MV-4-11 (cell line): ENCODE measurements at regions not wholly inside any gene's neighbourhood (a gene's known extent, or its start where the extent isn't known, plus 50 kb on each side); places are given as distances from the start of the nearest gene placed in this dataset.
"Not testable (repeated sequence)": the region's sequence is repeated elsewhere in the genome, so short reads cannot be mapped to it uniquely, and the experiment has no call there.

Source experiments
- DNase-seq: peaks from one replicate; lab custom pipeline; 2025; lab: John Stamatoyannopoulos, UW

- DNase-seq: no peak
Measured at GRCh38 chrX:39676434-39676833, 421.3 kb downstream of the BCOR start.

- DNase-seq: peak; percentile 72
Measured at GRCh38 chrX:39677585-39677977, 420.2 kb downstream of the BCOR start.

DNA sequence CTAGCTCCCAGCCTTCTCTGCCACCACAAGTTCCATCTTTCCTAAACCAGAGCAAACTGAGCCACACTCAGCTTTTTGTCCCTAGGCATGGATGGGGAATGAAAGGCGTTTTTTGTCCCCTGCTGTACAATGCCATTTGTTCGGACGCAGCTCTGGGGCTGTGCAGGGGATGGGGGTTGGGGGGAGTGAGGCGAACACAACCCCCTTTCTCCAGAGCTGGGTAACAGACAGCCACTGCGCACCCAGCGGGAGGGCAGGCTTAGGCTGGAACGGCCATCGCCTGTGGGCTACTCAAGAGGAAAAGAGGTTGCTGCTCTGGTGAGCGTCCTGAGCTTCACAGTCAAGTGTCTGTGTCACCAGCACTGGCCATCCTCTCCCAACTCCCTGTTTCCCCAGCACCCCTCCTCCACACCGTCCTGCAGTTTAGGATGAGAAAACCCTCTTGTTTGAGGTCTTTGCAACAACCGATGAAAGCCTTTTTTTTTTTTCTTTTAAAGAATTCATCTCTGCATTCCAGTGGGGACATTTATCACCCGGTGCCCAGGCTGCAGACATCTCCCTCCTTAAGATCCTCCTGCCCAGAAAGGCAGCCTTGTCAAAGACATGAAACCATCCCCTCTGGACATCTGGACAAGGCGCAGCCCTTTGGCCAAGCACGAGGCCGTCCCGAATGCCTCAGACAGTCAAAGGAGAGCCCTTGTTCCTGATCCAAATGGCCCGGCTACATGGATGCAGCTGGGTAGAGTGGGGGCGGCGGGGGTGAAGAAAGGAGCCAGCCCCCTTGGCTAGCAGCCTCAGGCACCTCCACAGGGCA is 419.6 kb downstream of the BCOR start:
- DNase-seq: no peak

DNA sequence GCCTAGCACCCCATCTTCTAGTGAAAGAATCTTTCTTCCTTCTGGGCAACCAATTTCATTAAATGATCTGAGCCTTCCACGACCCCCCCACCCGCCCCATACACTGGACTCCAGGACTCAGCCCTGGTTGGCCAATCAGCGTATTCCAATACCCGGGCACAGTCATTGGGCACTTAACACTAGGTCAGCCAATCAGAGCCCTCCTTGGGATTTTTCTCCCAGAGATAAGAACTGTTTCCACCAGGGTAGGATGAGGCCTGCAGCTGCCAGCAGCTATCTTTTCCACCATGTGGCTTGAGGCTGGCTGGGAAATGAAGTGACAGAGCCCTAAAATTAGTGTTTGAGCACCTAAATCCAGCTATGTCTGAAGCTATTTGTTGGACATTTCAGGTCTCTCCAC is 418.8 kb downstream of the BCOR start:
- DNase-seq: no peak

GRCh38 chrX:39679497-39680157 is 418.1 kb downstream of the BCOR start:
- DNase-seq: no peak

- DNase-seq: no peak
Measured at GRCh38 chrX:39681885-39682284, 415.9 kb downstream of the BCOR start.

DNA sequence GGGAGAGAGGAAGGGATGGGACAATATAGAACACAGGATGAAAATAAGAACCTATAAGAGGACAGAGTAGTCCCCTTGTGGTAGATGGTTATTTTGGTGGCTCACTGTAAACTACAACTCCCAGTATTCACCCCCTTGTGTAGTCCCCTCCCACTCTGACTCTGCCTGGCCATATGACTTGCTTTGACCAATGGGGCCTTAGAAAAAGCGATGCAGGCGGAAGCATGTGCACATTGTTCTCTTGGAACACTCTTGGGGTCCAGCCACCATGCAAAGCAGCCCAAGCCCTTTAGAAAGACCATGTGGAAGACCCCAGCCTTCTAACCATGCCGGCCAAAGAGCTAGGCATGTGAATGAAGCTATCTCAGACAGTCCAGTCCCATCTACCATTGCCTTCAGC is 415.0 kb downstream of the BCOR start:
- peak; percentile 3 for DNase-seq

GRCh38 chrX:39688219-39688575 is 409.6 kb downstream of the BCOR start:
- DNase-seq: no peak

DNA sequence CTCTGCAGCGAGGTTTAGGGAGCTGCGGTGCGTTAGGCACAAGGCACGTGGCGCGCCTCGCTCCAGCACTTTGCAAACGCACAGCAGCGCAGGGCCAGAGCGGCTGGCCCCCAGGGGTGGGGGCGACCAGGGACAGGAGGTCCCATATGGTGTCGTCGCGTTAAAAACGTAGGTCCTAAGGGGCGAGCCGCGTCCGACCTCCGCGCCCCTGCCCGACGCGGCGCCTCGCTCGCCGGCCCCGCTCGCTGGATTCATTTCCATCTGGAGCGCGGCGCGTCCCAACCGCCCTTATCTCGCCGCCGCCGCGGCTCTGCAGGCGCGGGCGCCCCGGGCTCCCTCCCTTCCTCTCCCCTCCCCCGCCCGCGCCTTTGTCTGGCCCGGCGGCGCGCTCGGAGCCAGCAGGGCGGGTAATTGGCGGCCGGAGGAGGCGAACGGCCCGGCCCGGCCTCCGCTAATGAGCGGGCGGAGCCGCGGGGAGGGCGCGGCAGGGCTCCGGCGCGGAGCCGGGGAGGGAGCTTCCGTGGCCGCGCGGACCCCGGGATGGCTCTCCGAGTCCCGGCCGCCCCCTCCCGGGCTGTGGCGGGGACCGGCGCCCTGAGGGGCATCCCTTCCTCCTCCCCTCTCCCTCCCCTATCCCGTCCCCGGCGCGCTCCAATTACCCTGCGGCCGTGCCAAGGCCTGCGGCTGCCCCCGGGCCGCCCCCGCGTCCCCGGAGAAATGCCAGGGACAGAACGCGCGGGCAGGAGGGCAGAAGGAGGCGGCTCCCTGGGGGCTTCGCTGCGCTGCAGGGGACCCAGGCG is 409.0 kb downstream of the BCOR start:
- no peak for DNase-seq

DNA sequence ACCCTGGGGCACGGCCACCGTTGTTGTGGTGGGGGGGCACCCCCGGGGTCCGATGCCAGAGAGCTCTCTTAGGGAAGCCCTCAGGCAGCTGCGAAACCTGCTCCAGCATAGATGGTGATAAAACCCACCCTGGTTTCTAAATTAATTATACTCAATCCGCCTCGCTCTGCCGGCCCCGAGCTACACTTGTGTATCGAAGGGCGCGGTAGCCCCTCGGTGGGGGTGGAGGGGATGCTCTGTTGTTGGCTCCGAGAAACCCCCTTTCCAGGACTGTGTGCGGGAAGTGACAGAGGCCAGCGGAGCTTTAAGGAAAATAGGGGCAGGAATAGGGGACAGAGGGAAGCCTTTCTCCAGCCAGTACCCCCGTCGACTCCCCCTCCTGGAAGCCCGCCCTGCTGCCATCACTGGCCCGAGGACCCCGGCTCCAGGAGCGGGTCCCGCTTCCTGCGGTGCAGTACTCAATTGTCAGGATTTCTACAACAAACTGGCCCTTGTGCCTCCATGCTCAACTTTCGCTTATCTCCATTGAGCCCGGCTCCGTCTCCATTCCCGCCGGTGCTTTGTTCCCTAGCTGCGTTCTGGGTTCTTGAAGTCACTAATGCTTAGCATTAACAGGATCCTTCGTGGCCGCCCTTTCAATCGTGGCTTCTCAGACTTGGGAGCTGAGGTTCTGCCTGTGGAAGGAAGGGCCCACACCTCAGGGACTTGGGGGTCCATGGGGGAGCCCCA is 408.2 kb downstream of the BCOR start:
- DNase-seq: no peak

DNA sequence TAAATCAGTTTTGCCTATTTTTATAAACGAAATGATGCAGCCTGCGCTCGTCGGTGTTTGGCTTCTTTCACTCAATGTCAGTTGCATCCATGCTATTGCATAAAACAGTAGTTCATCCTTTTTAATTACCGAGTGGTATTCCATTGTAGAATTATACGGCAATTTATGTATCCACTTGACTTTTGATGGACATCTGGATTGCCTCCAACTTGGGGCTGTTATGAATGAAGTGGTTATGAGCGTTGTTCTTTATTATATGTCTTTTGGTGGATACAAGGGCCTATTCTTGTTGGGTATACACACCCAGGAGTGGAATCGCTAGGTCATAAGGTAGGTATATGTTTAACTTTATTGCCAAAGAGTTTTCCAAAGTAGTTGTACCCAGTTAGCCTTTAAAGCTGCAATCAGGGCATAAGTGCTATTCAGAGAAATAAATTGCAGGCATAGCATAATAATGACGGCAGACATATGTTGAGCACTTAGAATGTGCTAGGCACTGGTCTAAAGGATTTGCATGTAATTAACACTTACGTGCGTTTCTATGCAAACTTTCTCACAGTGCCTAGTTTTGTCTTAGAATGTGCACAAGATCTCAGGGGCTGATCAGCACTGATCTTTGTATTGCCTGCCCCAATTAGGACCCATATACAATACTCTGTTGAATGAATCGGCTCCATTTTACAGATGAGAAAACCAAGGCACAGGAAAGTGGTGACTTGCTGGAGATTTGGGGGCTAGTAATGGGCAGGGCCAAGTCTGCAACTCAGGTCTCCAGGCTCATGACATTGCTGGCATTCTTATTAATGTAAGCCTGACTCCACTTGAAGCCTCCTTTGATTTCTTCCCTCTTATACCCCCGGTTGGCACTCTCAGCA is 407.0 kb downstream of the BCOR start:
- no peak for DNase-seq

DNA sequence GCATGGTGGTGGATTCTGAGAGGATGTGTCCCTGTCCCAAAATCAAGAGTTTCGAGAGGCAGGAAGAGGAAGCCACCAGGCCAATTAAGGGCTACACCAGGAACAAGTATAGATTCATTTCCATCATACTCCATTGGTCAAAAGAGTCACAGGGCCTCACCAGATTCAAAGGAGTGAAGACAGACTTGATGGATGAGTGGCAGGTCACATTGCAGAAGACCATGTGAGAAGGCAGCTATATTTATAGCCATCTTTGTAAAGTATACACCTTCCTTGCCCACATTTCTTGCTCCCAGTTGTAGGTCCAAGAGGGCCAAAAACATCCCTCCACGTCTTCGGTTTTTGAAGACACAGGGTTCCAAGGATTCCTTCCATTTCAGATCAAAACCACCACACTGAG is 406.0 kb downstream of the BCOR start:
- DNase-seq: no peak

- DNase-seq: peak; percentile 17
Measured at GRCh38 chrX:39692796-39693195, 405.0 kb downstream of the BCOR start.

DNA sequence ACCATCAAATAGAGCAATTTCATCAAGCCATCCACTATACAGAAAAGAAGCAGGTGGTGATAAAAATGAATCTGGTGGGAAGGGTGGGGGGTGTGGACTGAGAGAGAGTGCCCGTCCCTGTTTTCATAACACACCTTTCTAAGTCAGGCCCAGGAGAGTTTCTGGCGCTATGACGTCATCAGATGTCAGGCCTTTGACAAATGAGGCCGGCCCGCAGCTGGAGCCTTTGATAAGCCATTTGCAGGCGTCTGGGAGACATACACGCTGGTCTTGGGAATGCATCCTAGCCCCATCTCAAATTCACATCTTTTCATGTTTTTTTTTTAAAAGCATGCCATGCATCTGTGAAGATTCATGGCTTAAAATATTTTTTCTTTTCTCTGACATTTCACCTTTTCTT is 404.5 kb downstream of the BCOR start:
- DNase-seq: no peak

GRCh38 chrX:39702636-39703035 is 395.1 kb downstream of the BCOR start:
- not testable (repeated sequence) for DNase-seq

DNA sequence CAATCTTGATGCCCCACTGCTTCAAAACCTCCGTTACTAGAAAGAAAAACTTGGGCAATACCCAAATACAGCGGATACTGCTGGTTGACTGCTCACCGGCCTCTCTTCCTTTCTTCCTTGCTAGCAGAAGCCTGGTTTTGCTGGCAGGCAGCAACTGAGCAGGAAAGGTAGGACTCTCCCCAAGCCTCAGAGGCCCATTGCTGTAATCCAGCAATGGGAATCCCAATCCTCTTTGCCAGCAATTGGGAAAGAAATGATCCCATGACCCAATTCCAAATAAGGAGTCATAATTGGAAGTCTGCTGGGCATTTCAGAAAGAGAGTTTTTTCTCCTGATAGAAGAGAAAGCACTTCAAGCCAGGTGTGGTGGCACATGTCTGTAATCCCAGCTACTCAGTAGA is 394.5 kb downstream of the BCOR start:
- DNase-seq: no peak

DNA sequence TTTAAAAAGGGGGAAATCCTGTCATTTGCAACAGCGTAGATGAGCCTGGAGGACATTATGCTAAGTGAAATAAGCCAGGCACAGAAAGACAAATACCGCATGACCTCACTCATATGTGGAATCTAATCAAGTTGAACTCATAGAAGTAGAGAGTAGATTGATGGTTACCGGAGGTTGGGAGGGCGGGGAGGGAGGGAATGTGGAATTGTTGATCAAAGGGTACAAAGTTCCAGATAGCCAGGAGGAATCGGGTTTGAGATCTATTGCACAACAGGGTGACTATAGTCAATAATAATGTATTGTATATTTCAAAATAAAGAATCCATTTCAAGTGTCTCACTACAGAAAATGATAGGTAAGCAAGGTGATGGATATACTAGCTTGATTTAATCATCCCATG is 393.2 kb downstream of the BCOR start:
- DNase-seq: no peak

GRCh38 chrX:39705290-39705689 is 392.5 kb downstream of the BCOR start:
- DNase-seq: peak; percentile 45

DNA sequence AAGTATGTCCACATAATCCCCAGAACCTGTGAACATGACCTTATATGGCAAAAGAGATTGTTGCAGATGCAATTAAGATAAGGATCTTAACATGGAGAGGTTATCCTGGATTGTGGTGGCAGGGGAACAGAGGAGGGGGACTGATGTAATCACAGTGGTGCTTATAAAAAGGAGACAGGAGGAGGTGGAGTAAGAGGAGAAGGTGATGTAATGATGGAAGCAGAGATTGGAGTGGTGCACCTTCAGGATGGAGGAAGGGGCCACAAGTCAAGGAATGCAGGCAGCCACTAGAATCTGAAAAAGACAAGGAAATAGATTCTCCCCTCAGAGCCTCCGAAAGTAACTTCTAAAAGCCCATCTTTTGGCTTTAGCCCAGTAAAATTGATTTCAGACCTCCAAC is 388.4 kb downstream of the BCOR start:
- DNase-seq: no peak

DNA sequence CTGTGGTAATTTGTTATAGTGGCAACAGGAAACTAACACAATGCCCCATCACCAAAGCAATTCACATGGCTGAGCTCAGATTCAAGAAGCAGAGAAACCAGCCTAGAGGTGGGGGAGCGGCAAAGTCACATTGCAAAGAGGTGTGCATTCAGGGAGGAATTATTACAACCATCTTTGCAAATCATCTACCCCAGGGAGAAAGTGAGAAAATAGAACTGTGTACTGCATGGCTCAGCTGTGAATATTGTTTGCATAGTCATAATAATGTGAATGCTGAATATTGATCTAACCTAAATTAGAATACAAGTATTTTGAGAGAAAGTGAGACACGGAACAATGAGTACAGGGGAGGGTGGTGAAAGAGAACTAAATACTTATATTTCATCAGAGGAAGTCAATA is 387.9 kb downstream of the BCOR start:
- no peak for DNase-seq

DNA sequence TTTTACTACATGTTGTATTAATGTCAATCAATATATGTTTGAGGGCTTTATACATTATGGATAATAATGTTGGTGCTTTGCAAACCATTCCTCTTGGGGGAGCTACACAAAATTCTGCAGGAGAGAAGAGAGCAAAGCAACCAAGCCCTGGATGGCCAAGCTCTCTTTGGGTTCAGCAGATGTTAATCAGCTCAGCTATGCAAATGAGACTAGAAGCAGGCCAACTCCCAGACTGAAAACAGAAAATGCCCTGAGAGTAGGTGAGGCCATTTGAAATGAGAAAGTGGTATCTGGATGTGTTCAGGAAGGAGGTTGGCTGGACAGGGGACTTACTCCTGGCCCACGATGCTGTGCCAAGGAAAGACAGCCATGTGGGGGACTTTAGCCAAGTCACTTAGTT is 387.0 kb downstream of the BCOR start:
- no peak for DNase-seq
